HG02571 (cell line): ENCODE measurements at regions not wholly inside any gene's neighbourhood (a gene's known extent, or its start where the extent isn't known, plus 50 kb on each side); places are given as distances from the start of the nearest gene placed in this dataset.
"Not testable (repeated sequence)": the region's sequence is repeated elsewhere in the genome, so short reads cannot be mapped to it uniquely, and the experiment has no call there.

Source experiments
- ATAC-seq: cut with Tn5 transposase; IDR thresholded peaks from one replicate; pipeline ENCODE4 v1.9.1; 2021; ENCODE audit warnings: mild to moderate bottlenecking, moderate library complexity; ENCODE audit not compliant: unreplicated experiment

DNA sequence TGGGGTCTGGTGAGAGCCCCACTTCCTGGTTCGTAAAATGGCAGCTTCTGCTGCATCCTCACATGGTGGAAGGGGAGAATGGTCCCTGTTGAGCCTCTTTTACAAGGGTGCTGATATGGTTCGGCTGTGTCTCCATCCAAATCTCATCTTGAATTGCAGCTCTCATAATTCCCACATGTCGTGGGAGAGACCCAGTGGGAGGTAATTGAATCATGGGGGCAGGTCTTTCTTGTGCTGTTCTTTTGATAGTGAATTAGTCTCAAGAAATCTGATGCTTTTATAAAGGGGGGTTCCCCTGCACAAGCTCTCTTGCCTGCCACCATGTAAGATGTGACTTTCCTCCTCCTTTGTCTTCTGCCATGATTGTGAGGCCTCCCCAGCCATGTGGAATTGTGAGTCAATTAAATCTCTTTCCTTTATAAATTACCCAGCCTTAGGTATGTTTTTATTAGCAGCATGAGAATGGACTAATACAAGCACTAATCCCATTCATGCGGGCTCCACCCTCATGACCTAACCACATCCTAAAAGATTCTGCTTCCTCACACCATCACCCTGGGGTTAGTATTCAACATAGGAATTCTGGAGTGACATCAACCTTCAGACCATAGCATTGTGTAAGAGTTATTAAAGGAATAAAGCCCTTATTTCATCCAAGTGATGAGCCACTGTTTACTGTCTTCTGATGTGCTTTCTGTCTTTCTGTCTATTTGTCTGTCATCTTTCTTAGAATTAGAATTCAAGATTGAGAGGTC is 159.0 kb upstream of the IRS2 start:
- no peak for ATAC-seq

DNA sequence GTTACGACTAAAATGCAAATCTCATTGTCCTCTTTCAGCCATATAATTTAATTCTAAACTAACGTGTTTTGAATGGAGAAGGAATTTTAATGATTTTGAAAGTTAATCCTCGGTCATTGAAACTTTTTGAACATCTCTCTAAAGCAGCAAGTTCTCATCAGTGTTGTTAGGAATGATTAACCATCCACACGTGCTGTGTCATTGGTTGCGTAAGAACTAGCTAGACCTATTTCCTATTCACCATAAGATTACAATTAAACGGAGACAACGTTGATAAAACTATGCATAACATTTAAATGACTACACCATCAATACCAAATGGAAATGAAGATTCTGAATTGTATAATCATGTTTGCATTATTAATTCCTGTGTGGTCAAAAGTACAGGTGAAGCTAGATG is 155.6 kb upstream of the IRS2 start:
- ATAC-seq, result no peak

DNA sequence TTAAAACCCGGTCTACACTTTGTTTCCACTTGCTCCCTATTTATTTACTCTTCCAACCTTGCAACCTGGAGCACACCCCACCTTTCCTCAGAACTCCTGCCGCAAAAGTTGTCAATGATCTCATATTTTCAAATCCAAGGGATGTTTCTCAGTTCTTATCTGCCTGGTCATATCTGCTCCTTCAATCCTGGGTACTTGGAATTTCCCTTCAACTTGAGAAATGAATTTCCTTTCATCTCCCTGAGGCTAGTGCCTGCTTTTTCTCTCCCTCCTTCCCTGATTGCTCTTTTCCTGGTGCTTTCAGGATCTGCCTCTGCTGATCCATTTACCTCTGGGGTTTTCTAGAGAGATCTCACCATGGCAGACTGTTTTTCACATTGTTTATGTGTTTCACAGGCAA is 154.8 kb upstream of the IRS2 start:
- ATAC-seq, result no peak

DNA sequence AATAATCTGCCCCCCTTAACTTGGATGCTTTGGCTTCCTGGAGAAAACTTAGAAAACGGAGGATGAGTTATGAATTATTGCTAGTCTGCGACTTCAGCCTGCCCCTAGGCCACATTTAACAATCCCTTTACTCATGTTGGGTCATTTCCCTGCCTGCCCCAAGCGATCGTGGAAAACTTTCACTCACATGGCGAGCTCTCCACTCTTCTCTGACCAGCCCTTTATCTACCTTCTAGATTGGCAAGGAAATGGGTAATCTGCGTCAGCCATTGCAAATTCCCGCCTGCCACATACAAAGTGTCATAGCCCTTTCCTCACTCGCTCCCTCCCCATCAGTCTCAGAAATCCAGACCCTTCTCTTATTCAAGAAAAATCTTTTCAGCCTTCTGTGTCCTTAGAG is 154.3 kb upstream of the IRS2 start:
- ATAC-seq, result no peak

DNA sequence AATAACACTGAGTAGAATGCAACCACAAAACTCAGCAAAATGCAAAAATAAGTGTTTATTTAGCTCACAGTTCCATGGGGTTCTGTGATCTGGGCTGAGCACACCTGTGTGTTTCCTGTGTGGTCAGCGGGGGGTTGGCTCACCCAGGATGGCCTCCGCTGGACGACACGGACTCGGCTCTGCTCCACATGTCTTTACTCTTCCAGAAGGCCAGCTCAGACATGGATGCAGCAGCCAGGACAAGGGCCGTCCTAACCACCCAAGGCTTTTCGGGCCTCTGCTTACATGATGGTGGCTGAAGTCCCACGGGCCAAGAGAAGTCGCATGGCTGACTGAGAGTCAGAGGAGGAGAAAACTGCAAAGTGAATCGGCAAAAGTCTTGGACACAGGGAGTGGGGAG is 153.5 kb upstream of the IRS2 start:
- no peak for ATAC-seq

DNA sequence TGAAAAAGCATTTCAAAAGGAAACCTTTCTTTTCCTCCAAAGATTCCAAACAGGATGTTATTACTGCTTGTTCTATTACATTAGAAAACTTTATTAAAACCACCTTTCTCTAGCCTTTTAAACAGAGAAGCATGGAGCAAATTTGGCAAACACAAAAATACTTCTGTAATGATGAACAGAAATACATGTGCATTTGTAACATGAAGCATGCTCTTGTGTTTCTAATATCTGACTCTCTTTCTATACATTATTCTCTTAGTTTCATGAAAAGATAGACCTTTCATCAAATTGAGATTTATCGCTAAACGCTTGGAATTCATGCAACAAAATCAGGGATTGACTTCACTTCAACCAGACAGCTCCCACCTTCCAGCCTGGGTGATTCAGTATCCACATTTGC is 152.8 kb upstream of the IRS2 start:
- ATAC-seq, result no peak

DNA sequence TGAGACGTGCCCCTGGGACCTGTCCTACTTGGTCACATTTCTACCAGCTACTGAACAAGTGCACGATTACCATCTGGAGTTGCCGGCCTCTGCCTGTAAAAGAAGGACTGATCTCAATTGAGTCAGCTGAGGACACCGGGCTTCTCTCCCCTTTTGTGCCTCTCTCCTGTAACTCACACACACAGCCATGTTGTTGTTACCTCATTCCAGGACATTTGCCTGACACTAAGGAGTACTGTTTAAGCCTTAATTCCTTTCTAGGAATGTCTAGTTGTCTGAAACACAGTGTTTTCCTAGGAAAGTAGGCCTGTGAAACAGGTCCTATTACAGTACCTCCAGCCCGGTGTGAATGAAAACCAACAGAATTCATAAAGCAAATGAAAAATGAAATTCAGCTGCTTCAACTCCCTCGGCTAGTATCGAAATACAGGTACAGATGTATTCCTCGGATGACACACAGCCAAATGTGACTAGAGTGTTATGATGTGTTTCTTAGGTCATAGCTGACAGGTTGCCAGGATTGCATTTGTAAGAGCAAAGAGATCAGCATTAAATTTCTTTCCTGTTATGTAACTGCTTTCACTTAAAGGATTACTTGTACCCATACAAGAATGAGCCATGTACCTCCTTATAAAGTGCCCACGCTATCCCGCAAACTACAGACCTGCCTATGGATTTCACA is 152.0 kb upstream of the IRS2 start:
- no peak for ATAC-seq

DNA sequence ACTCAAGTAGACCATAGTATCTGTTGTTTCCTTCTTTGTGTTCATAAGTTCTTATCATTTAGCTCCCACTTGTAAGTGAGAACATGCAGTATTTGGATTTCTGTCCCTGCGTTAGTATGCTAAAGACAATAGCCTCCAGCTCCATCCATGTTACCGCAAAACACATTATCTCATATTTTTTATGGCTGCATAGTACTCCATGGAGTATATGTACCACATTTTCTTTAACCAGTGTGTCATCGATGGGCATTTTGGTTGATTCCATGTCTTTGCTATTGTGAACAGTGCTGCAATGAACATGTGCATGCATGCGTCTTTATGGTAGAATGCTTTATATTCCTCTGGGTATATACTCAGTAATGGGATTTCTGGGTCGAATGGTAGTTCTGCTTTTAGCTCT is 148.1 kb upstream of the IRS2 start:
- not testable (repeated sequence) for ATAC-seq

DNA sequence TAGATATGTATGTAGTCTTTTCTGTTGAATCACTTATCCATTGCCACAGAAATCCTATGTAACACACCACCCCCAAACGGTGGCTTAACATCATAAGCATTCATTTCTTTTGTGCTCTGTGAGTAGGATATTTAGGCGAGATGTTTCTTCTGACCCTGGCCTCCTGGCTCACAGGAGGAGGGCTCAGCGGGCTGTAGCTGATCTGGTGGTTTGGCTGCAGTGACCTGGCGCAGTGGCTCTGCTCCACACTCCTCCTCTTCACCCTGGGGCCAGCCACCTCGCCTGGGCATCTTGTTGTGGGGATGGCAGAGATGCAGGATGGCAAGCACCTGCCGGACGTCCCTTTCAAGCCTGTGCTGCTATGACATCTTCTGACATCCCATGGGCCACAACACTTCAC is 147.1 kb upstream of the IRS2 start:
- no peak for ATAC-seq

DNA sequence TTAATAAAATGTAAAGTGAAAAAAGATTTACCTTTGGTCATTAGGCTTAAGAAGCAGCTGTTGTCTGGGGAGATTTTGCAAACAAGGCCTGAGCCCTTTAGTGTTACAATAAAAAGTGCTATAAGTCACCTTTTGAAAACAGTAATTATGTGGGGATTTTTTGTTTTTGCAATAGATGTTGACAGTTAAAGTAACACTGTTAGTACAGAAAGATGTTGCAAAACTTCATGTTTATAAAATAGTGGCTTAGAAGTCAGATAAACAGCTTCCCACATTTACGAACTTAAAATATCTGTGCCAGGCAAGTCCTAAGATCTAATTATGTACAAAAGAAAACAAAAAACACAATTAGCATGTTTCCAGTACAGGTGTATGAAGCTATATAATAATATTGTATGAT is 138.0 kb upstream of the IRS2 start:
- ATAC-seq, result no peak

DNA sequence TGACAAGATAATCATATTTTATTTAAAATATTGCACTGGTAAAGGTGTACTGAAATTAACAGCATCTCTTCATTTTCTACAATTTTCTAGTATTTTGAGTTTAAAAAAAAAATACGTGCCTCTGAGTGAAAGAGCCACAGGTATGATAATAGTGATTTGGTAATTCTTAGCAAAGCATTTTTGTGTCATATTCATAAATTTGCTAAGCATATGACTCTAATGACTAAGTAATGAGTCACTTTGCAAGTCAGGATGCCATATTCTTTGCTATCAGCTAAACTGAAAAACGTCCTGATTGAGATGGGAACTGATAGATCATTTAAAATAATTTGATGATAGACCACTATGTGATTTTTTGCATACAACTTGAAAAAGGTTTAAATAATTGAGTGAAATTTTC is 136.1 kb upstream of the IRS2 start:
- no peak for ATAC-seq

DNA sequence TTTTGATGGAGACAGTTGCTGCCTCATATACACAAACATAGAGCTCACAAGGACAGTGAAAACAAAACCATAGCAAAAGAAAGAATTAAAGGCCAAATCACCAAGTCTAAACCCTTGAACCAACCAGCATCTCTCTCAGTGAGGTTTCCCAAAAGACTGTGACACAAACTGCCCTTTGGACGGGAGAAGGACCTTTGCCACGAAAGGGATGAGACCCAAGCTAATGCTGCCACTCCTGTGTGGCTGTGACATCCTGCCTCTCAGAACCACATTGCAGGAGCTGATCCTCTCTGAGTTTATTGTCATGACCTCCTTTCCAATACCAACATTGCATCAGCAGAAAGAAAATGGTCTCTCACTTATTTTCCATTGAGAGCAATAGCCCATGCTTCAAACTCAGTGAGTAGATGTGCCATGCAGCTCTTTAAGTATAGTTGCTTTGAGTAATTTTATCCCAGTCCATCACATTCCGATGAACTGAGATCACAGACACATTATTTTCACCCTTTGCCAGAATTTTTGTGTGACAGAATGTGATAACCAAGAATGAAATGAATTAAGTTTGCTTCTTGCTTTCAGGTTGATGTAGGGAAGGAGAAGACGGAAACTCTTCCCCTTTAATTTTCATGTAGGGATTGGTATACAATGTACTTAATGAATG is 133.5 kb upstream of the IRS2 start:
- ATAC-seq, result no peak

DNA sequence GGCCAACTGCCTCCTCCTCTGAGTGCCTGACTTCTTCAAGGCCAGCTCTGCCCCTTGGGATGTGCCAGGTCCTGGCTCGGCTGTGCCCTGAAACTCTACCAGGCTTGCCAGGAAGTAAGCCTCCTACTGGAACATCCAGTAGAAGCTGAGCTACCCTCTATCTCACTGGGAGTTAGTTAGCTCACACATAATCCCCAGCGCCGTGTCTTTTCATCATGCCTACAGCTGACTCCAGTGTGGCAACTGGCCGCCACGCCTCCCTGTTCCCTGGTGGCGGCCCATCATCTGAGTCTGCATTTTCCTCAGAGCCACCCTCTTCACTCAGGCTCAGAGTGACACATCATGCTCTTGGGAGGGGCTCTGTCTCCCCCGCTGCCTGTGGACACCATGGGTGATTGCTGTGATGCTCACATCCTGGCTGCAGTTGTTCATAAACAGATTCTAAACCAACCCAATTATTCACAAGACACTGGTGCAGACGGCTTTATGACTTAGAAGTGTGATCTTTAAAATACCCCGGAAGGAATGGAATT is 131.9 kb upstream of the IRS2 start:
- no peak for ATAC-seq

DNA sequence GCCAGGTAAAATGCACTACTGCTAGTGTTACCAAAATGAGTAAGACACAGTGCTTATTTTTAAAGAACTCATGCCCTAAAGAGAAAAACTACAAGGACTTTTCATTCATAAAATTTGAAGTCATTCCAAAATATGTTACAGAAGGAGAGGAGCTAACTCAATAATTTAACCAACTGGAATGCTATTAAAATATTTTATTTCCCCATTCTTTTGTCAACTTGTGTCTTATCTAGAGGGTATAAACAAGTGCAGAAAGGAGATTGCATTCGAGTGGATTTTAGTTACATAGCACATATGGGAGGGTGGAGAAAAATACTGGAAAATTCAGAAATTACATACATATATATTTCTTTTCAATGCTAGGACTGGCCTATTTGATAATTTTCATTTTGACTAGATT is 131.0 kb upstream of the IRS2 start:
- no peak for ATAC-seq

DNA sequence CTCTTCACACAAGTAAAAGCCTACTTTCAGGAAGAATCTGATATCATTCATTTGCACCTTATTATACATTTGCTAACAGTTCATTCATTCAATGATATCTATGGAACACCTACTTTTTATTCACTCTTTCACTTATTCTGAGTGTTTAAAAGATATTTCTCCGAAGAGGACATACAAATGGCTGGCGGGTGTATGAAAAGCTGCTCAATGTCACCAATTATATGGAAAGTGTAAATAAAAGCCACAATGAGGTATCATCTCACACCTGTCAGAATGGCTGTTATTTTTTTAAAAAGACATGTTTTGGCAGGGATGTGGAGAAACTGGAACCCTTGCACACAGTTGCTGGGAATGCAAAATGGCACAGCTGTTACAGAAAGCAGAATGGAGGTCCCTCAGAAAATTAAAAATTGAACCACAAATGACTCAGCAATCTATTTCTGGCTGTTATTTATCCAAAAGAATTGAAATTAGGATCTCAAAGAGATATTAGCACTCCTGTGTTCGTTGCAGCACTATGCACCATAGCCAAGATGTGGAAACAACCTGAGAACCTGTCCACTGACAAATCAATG is 127.6 kb upstream of the IRS2 start:
- no peak for ATAC-seq

DNA sequence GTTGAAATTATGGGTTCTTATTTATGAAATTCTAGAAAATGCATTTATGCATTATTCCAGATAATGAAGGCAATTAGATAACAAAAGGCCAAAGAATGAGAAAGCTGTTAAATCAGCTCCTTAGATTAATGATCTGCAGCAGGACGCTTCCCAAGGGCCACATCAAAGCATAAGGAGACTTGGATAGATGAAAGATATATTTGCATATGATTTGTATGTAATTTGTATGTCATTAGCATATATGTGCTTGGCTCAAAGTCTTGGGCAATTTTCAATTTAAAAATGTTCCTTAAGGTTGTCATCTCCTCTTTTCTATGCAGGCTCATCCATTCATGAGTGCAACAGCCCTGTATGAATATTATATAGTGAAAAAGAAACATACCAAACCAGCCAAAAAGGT is 126.8 kb upstream of the IRS2 start:
- no peak for ATAC-seq

DNA sequence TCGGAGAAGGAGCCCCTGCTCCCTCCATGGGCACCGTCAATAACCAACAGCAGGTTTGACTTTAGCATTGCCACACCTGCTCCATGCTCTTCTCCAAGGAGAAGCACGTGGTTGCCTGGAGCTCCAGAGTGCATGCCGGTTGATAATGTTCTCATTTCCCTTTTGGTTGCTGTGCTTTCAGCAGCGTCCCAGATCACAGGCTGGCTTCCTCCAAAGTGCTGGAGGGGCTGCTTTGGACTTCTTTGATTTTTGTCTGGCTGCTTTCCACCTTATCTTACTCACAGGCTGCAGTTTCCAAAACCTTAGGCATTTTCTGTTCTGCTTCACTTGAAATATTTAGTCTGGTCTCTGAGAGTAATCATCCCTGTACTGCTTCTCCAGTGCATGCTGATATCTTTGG is 123.8 kb upstream of the IRS2 start:
- ATAC-seq, result no peak

DNA sequence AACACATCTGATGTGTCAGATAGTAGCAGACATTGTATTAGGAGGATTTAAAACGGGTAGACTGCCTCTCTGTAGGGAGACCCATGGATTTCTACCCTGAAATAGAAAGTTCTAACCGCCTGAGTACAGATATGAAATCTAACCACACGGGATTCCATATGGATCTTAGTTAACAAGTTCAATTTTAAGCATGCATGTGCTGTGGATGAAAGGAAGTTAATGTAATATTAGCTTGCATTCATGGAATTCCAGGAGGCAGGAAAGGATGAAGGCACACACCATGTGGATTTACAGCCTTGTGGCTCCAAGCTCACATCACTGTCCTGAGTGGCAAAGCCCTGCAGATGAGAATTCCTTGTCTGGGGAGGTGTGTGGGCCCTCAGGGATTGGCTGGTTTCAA is 120.6 kb upstream of the IRS2 start:
- no peak for ATAC-seq

DNA sequence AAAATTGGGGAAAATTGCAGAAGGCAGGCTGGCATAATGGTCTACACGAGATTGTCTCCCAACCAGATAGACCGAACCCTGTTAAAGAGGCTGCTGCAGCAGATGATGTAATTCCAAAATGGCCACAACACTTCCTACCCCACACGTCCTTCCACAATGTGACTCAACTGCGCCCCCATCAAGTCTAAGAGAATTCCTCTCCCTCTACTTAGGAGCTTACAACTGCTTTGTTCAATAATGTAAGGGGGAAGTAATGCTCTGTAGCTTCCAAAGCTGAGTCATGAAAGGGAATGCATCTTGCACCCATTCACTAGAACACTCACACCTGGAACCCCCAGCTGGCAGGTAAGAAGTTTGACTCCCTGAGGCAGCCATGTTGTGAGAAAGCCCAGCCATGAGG is 117.8 kb upstream of the IRS2 start:
- ATAC-seq, result no peak

DNA sequence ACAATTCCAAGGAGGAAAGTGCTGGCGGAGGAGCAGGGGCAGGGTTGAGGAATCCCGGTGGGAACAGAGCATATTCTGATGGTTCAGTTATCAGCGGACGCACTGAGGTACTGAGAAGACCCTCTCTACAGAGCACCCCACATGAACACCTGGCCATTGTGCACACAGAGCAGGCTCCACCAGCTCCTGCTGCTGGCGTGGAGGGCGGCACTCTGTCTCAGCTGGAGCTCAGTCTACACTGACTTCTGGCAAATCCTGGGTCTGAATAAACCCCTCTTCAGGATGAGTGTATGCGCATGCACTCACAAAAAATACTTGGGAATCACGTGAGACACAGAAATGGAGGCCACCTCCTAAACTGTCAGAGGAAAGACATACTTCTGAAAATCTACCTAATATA is 114.4 kb upstream of the IRS2 start:
- ATAC-seq, result no peak

DNA sequence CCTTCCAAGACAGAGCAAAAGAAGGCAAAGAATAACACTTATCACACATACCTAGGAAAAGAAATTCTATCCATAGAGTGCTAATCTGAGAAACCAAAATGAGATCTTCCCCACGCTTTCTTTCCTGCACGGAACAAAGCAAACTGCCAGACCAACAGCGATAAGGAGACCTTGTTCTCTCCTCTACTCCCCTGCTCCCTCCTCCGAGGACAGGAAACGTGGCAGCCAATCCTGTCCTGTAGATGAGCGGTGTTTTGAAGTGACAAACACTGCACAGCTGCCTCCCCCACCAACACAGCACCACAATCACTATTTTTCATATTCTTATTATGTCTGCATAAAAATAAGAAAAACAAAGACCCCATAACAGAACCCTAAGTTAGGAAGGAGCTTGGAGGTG is 113.9 kb upstream of the IRS2 start:
- no peak for ATAC-seq

DNA sequence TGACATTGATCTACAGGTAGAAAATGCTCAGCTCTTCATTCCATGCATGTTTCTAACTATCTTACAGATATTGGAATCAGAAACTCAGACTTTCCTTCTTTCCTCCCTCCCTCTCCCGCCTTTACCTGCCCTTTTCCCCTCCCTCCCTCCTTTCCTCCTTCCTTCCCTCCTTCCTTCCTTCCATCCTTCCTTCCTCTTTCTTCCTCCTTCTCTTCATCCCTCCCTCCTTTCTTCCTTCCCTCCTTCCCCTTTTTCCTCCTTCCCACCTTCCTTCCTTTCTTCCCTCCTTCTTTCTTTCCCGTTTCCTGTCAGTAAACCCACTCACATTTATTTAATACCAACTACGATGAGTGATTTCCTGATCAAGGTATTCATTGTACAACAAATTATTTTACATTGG is 113.4 kb upstream of the IRS2 start:
- no peak for ATAC-seq
